GM23338 (cell line): ENCODE measurements at regions not wholly inside any gene's neighbourhood (a gene's known extent, or its start where the extent isn't known, plus 50 kb on each side); places are given as distances from the start of the nearest gene placed in this dataset.
A peak's percentile ranks its signal among the peaks of the same experiment; 100 is the strongest.

Experiments
- ATAC-seq: fragments of 200-7000 bp; cut with Tn5 transposase; 3 replicates; pipeline ENCODE4 v1.9.1; 2020
- DNase-seq: peaks from one replicate; pipeline ENCODE4 v3.0.0-alpha.2; 2015; ENCODE audit warnings: low spot score
- H2AFZ ChIP-seq: fragments of 200-600 bp; sonication (generic); 2 replicates; pipeline ENCODE4 v1.8.0; 2016; ENCODE audit warnings: antibody characterized with exemption, mild to moderate bottlenecking, moderate library complexity
- H3F3A ChIP-seq: fragments of 200-600 bp; sonication (generic); replicated peaks from 2 replicates; pipeline ENCODE4 v1.8.0; 2017; ENCODE audit warnings: antibody characterized with exemption, mixed run types, low read depth
- H3K27ac ChIP-seq: fragments of 200-600 bp; sonication (generic); 2 replicates; pipeline ENCODE4 v1.6.1; 2016; ENCODE audit warnings: low read depth
- H3K27me3 ChIP-seq: fragments of 200-600 bp; sonication (generic); 2 replicates; pipeline ENCODE4 v1.8.0; 2016; ENCODE audit warnings: mild to moderate bottlenecking, mixed run types, moderate library complexity; ENCODE audit not compliant: insufficient read depth
- H3K36me3 ChIP-seq: fragments of 200-600 bp; sonication (generic); 2 replicates; pipeline ENCODE4 v1.8.0; 2016; ENCODE audit warnings: mild to moderate bottlenecking; ENCODE audit not compliant: insufficient read depth
- H3K4me1 ChIP-seq: fragments of 200-600 bp; sonication (generic); 2 replicates; pipeline ENCODE4 v1.8.0; 2016; ENCODE audit warnings: mild to moderate bottlenecking, moderate library complexity; ENCODE audit not compliant: insufficient read depth
- H3K4me2 ChIP-seq: fragments of 200-600 bp; sonication (generic); 2 replicates; pipeline ENCODE4 v1.7.1; 2017; ENCODE audit warnings: mixed run types
- H3K4me3 ChIP-seq: fragments of 200-600 bp; sonication (generic); 2 replicates; pipeline ENCODE4 v1.6.1; 2016; ENCODE audit warnings: mixed run types
- H3K79me2 ChIP-seq: fragments of 200-600 bp; sonication (generic); replicated peaks from 2 replicates; pipeline ENCODE4 v1.8.0; 2017; ENCODE audit warnings: mild to moderate bottlenecking; ENCODE audit not compliant: insufficient read depth
- H3K9me2 ChIP-seq: fragments of 200-600 bp; sonication (generic); 2 replicates; pipeline ENCODE4 v1.8.0; 2017; ENCODE audit not compliant: insufficient read depth
- H4K20me1 ChIP-seq: fragments of 200-600 bp; sonication (generic); replicated peaks from 2 replicates; pipeline ENCODE4 v1.8.0; 2017; ENCODE audit warnings: mild to moderate bottlenecking; ENCODE audit not compliant: insufficient read depth
- H3K27ac Mint-ChIP-seq: 2 replicates; pipeline ENCODE4 v1.8.0; 2020; ENCODE audit warnings: inconsistent platforms, mild to moderate bottlenecking, moderate library complexity, mixed read lengths
- H3K27me3 Mint-ChIP-seq: 3 replicates; pipeline ENCODE4 v1.8.0; 2022; ENCODE audit warnings: low read depth, mild to moderate bottlenecking, moderate library complexity, mixed read lengths, inconsistent platforms; ENCODE audit not compliant: insufficient read depth, poor library complexity
- H3K36me3 Mint-ChIP-seq: 3 replicates; pipeline ENCODE4 v1.8.0; 2021; ENCODE audit warnings: low read depth, mild to moderate bottlenecking, inconsistent platforms, moderate library complexity, mixed read lengths
- H3K4me1 Mint-ChIP-seq: 3 replicates; pipeline ENCODE4 v1.8.0; 2020; ENCODE audit warnings: mild to moderate bottlenecking, inconsistent platforms, mixed read lengths
- H3K4me3 Mint-ChIP-seq: 3 replicates; pipeline ENCODE4 v1.8.0; 2021; ENCODE audit warnings: moderate library complexity, mild to moderate bottlenecking, inconsistent platforms, mixed read lengths
- H3K9me3 Mint-ChIP-seq: 3 replicates; pipeline ENCODE4 v1.8.0; 2020; ENCODE audit warnings: moderate library complexity, mild to moderate bottlenecking, inconsistent platforms, mixed read lengths
- EZH2 ChIP-seq: fragments of 200-600 bp; sonication (generic); IDR thresholded peaks from one replicate; pipeline ENCODE4 v1.8.0; 2017; ENCODE audit warnings: antibody characterized with exemption, mild to moderate bottlenecking, low read depth; ENCODE audit not compliant: unreplicated experiment
- NANOG ChIP-seq: IDR thresholded peaks from 2 replicates; pipeline ENCODE4 v1.6.1; 2016; ENCODE audit warnings: antibody characterized with exemption, borderline replicate concordance
- POLR2AphosphoS5 ChIP-seq: IDR thresholded peaks from 2 replicates; pipeline ENCODE4 v1.6.1; 2016; ENCODE audit warnings: antibody characterized with exemption, low read depth
- STAT1 ChIP-seq: IDR thresholded peaks from one replicate; pipeline ENCODE4 v1.6.1; 2016; ENCODE audit warnings: antibody characterized with exemption; ENCODE audit not compliant: unreplicated experiment
- ZNF114 ChIP-seq: fragments of 250-450 bp; sonication (Bioruptor Pico); IDR thresholded peaks from 2 replicates; pipeline ENCODE4 v1.5.0; 2020; ENCODE audit warnings: mild to moderate bottlenecking, moderate library complexity
- ZNF331 ChIP-seq: fragments of 250-450 bp; sonication (Bioruptor Pico); IDR thresholded peaks from 2 replicates; pipeline ENCODE4 v1.5.0; 2020; ENCODE audit warnings: low read depth, mild to moderate bottlenecking, moderate library complexity
- TF ChIP-seq, protein P1 (sequence below), 2 experiments: fragments of 200-600 bp in 1 of 2; sonication (generic) in 1 of 2; conservative IDR thresholded peaks; 2 replicates each; pipeline versions ENCODE4 v1.5.1 to v1.6.1; 2016 to 2017; ENCODE audit warnings: antibody characterized with exemption in 2 of 2, low read depth in 2 of 2, mild to moderate bottlenecking in 2 of 2, moderate library complexity in 1 of 2
- TF ChIP-seq, protein P2 (sequence below): IDR thresholded peaks from 2 replicates; pipeline ENCODE4 v1.6.1; 2016; ENCODE audit warnings: antibody characterized with exemption
- TF ChIP-seq, protein P3 (sequence below): IDR thresholded peaks from one replicate; pipeline ENCODE4 v1.6.1; 2018; ENCODE audit warnings: antibody characterized with exemption; ENCODE audit not compliant: unreplicated experiment
- TF ChIP-seq, protein P4 (sequence below): fragments of 250-450 bp; sonication (Bioruptor Pico); IDR thresholded peaks from 2 replicates; pipeline ENCODE4 v1.5.0; 2020; ENCODE audit warnings: mild to moderate bottlenecking, moderate library complexity

DNA sequence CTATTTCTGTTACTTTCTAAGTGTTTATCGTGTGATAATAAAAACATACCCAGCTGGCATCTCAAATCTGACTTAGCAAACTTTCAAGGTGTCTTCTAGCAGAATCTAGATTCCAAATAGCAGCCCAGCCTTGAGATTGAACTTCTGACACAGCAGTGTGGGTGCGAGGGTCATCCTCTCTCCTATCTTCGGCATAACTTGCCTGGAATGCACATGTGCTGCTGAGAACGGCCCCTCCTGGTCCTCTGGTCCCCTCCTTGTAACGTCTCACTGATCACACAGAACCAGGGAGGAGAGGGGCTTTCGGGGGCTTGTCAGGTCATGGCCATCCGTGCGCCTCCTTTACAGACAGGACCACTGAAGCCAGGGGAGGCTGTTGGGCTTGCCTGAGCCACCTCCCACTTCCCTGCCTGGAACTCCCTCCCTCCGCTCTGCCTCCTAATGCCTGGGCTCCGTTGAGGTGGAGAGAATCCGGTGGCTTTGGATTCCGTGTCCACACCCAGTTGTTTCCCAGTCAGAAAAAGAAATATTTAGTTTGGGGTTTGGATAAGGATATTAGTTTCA lies 344.4 kb upstream of the C2CD4B start:
- Histone ChIP-seq H3F3A (no peaks in the 10 kb centered on the region), H3K27me3 (no peaks in the 10 kb centered on the region), H3K4me1 (peaks cover 20% of the 10 kb centered on the region), H3K79me2 (no peaks in the 10 kb centered on the region), H3K4me2 (no peak overlapping the region), H4K20me1 (no peaks in the 10 kb centered on the region), H2AFZ (no peak overlapping the region), H3K4me3 (no peak overlapping the region), H3K27ac (no peak overlapping the region), H3K9me2 (no peaks in the 10 kb centered on the region), H3K36me3 (no peaks in the 10 kb centered on the region)
- peaks cover 2% of the 10 kb centered on the region for H3K27me3 Mint-ChIP-seq
- H3K27ac Mint-ChIP-seq, result no peak overlapping the region
- no peaks in the 10 kb centered on the region for H3K9me3 Mint-ChIP-seq
- no peak overlapping the region for H3K4me3 Mint-ChIP-seq
- TF ChIP-seq, protein P1, sequence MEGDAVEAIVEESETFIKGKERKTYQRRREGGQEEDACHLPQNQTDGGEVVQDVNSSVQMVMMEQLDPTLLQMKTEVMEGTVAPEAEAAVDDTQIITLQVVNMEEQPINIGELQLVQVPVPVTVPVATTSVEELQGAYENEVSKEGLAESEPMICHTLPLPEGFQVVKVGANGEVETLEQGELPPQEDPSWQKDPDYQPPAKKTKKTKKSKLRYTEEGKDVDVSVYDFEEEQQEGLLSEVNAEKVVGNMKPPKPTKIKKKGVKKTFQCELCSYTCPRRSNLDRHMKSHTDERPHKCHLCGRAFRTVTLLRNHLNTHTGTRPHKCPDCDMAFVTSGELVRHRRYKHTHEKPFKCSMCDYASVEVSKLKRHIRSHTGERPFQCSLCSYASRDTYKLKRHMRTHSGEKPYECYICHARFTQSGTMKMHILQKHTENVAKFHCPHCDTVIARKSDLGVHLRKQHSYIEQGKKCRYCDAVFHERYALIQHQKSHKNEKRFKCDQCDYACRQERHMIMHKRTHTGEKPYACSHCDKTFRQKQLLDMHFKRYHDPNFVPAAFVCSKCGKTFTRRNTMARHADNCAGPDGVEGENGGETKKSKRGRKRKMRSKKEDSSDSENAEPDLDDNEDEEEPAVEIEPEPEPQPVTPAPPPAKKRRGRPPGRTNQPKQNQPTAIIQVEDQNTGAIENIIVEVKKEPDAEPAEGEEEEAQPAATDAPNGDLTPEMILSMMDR (conservative IDR thresholded peaks at IDR 0.05; ENCODE audit: low read depth in 2 of 2), result peak in 1 of 2 experiments; percentile 9; a peak in 1 of 4 replicates
- no peak for TF ChIP-seq STAT1
- ATAC-seq (peak; percentile 82), DNase-seq (peak; percentile 28)
- H3K4me1 Mint-ChIP-seq, result peaks cover 39% of the 10 kb centered on the region
- H3K36me3 Mint-ChIP-seq, result no peaks in the 10 kb centered on the region

DNA sequence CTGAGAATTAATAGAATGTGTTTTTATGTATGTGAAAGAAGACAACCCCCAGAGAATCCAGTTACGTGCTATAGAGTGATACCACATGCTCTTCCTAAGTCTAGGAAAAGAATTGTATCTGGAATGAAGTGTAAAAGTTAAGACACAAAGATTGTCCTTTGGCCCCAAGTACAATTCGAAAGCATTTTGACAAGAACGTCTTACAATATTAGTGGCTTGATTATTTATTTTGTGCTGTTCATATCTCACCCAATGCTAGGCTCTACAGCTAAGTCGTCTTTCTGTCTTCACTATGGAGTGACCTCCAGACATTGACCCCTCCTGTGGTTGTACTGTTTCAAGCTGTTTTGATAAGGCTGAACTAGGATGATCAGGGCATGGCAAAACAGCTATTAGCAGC lies 345.7 kb upstream of the C2CD4B start:
- Histone ChIP-seq H3F3A (no peaks in the 10 kb centered on the region), H3K4me1 (peaks cover 23% of the 10 kb centered on the region), H3K27me3 (no peaks in the 10 kb centered on the region), H3K9me2 (no peaks in the 10 kb centered on the region), H3K36me3 (no peaks in the 10 kb centered on the region), H3K27ac (no peak overlapping the region), H3K4me2 (no peak overlapping the region), H3K79me2 (no peaks in the 10 kb centered on the region), H4K20me1 (no peaks in the 10 kb centered on the region), H3K4me3 (no peak overlapping the region), H2AFZ (no peak overlapping the region)
- Mint-ChIP-seq H3K27ac (no peak overlapping the region), H3K36me3 (no peaks in the 10 kb centered on the region), H3K4me1 (peaks cover 40% of the 10 kb centered on the region), H3K27me3 (peaks cover 4% of the 10 kb centered on the region), H3K9me3 (no peaks in the 10 kb centered on the region), H3K4me3 (no peak overlapping the region)
- DNase-seq, result no peak
- ATAC-seq, result no peak
- TF ChIP-seq, protein P2, sequence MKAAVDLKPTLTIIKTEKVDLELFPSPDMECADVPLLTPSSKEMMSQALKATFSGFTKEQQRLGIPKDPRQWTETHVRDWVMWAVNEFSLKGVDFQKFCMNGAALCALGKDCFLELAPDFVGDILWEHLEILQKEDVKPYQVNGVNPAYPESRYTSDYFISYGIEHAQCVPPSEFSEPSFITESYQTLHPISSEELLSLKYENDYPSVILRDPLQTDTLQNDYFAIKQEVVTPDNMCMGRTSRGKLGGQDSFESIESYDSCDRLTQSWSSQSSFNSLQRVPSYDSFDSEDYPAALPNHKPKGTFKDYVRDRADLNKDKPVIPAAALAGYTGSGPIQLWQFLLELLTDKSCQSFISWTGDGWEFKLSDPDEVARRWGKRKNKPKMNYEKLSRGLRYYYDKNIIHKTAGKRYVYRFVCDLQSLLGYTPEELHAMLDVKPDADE, result no peak
- TF ChIP-seq, protein P3, sequence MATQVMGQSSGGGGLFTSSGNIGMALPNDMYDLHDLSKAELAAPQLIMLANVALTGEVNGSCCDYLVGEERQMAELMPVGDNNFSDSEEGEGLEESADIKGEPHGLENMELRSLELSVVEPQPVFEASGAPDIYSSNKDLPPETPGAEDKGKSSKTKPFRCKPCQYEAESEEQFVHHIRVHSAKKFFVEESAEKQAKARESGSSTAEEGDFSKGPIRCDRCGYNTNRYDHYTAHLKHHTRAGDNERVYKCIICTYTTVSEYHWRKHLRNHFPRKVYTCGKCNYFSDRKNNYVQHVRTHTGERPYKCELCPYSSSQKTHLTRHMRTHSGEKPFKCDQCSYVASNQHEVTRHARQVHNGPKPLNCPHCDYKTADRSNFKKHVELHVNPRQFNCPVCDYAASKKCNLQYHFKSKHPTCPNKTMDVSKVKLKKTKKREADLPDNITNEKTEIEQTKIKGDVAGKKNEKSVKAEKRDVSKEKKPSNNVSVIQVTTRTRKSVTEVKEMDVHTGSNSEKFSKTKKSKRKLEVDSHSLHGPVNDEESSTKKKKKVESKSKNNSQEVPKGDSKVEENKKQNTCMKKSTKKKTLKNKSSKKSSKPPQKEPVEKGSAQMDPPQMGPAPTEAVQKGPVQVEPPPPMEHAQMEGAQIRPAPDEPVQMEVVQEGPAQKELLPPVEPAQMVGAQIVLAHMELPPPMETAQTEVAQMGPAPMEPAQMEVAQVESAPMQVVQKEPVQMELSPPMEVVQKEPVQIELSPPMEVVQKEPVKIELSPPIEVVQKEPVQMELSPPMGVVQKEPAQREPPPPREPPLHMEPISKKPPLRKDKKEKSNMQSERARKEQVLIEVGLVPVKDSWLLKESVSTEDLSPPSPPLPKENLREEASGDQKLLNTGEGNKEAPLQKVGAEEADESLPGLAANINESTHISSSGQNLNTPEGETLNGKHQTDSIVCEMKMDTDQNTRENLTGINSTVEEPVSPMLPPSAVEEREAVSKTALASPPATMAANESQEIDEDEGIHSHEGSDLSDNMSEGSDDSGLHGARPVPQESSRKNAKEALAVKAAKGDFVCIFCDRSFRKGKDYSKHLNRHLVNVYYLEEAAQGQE, result no peak
- TF ChIP-seq NANOG, result no peak
- no peak for TF ChIP-seq ZNF331 (CRISPR knock-in tag)
- no peak for TF ChIP-seq ZNF114 (CRISPR knock-in tag)
- no peak for TF ChIP-seq POLR2AphosphoS5
- TF ChIP-seq, protein P4, sequence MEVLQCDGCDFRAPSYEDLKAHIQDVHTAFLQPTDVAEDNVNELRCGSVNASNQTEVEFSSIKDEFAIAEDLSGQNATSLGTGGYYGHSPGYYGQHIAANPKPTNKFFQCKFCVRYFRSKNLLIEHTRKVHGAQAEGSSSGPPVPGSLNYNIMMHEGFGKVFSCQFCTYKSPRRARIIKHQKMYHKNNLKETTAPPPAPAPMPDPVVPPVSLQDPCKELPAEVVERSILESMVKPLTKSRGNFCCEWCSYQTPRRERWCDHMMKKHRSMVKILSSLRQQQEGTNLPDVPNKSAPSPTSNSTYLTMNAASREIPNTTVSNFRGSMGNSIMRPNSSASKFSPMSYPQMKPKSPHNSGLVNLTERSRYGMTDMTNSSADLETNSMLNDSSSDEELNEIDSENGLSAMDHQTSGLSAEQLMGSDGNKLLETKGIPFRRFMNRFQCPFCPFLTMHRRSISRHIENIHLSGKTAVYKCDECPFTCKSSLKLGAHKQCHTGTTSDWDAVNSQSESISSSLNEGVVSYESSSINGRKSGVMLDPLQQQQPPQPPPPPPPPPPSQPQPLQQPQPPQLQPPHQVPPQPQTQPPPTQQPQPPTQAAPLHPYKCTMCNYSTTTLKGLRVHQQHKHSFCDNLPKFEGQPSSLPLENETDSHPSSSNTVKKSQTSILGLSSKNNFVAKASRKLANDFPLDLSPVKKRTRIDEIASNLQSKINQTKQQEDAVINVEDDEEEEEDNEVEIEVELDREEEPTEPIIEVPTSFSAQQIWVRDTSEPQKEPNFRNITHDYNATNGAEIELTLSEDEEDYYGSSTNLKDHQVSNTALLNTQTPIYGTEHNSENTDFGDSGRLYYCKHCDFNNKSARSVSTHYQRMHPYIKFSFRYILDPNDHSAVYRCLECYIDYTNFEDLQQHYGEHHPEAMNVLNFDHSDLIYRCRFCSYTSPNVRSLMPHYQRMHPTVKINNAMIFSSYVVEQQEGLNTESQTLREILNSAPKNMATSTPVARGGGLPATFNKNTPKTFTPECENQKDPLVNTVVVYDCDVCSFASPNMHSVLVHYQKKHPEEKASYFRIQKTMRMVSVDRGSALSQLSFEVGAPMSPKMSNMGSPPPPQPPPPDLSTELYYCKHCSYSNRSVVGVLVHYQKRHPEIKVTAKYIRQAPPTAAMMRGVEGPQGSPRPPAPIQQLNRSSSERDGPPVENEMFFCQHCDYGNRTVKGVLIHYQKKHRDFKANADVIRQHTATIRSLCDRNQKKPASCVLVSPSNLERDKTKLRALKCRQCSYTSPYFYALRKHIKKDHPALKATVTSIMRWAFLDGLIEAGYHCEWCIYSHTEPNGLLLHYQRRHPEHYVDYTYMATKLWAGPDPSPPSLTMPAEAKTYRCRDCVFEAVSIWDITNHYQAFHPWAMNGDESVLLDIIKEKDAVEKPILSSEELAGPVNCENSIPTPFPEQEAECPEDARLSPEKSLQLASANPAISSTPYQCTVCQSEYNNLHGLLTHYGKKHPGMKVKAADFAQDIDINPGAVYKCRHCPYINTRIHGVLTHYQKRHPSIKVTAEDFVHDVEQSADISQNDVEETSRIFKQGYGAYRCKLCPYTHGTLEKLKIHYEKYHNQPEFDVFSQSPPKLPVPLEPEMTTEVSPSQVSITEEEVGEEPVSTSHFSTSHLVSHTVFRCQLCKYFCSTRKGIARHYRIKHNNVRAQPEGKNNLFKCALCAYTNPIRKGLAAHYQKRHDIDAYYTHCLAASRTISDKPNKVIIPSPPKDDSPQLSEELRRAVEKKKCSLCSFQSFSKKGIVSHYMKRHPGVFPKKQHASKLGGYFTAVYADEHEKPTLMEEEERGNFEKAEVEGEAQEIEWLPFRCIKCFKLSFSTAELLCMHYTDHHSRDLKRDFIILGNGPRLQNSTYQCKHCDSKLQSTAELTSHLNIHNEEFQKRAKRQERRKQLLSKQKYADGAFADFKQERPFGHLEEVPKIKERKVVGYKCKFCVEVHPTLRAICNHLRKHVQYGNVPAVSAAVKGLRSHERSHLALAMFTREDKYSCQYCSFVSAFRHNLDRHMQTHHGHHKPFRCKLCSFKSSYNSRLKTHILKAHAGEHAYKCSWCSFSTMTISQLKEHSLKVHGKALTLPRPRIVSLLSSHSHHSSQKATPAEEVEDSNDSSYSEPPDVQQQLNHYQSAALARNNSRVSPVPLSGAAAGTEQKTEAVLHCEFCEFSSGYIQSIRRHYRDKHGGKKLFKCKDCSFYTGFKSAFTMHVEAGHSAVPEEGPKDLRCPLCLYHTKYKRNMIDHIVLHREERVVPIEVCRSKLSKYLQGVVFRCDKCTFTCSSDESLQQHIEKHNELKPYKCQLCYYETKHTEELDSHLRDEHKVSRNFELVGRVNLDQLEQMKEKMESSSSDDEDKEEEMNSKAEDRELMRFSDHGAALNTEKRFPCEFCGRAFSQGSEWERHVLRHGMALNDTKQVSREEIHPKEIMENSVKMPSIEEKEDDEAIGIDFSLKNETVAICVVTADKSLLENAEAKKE (CRISPR knock-in tag), result no peak
- no peak for TF ChIP-seq EZH2
